H1 (cell line): ENCODE measurements at regions not wholly inside any gene's neighbourhood (a gene's known extent, or its start where the extent isn't known, plus 50 kb on each side); places are given as distances from the start of the nearest gene placed in this dataset.
A peak's percentile ranks its signal among the peaks of the same experiment; 100 is the strongest.

Source experiments
- CTCF ChIA-PET: fragments of 300-600 bp; sonication (Branson Sonifier 250); formaldehyde crosslinking; loops from one replicate; lab custom pipeline; 2021; ENCODE audit not compliant: partially characterized antibody; lab: Charles Lee
- POLR2A ChIA-PET: fragments of 300-600 bp; sonication (Branson Sonifier 250); formaldehyde crosslinking; loops from one replicate; lab custom pipeline; 2021; ENCODE audit warnings: inconsistent platforms; ENCODE audit not compliant: partially characterized antibody; lab: Charles Lee
- DNase-seq, 2 experiments: peaks; one replicate each; pipeline versions ENCODE4 v3.0.0 to v3.0.0-alpha.2; 2010 to 2022; ENCODE audit warnings: low spot score in 2 of 2, low read depth in 1 of 2, mixed read lengths in 1 of 2
- FAIRE-seq: peaks from 2 replicates; lab custom pipeline; 2011; peaks lifted over from hg19 to GRCh38; lab: Jason Lieb, UNC
- H2AFZ ChIP-seq: 2 replicates; pipeline ENCODE4 v1.8.1; 2012; ENCODE audit warnings: low read length, inconsistent platforms
- H2AK5ac ChIP-seq: 2 replicates; pipeline ENCODE4 v1.6.1; 2013; ENCODE audit warnings: low read depth, low read length
- H2BK120ac ChIP-seq: replicated peaks from 2 replicates; pipeline ENCODE3; 2013; ENCODE audit warnings: low read depth, low read length, inconsistent platforms
- H2BK12ac ChIP-seq: 2 replicates; pipeline ENCODE4 v1.6.1; 2013; ENCODE audit warnings: low read depth, low read length
- H2BK15ac ChIP-seq: 2 replicates; pipeline ENCODE4 v1.6.1; 2013; ENCODE audit warnings: low read length
- H2BK20ac ChIP-seq: 2 replicates; pipeline ENCODE4 v1.6.1; 2013; ENCODE audit warnings: low read length
- H2BK5ac ChIP-seq: 2 replicates; pipeline ENCODE4 v1.6.1; 2013; ENCODE audit warnings: low read depth, low read length
- H3K14ac ChIP-seq: 2 replicates; pipeline ENCODE4 v1.6.1; 2013; ENCODE audit warnings: inconsistent platforms; ENCODE audit not compliant: insufficient read length
- H3K18ac ChIP-seq: 2 replicates; pipeline ENCODE4 v1.6.1; 2013; ENCODE audit warnings: low read length; ENCODE audit errors: extremely low read depth
- H3K23ac ChIP-seq: 2 replicates; pipeline ENCODE4 v1.6.1; 2013; ENCODE audit warnings: inconsistent platforms; ENCODE audit not compliant: insufficient read length
- H3K23me2 ChIP-seq: 2 replicates; pipeline ENCODE4 v1.6.1; 2013; ENCODE audit warnings: low read depth, low read length
- H3K27ac ChIP-seq: 2 replicates; pipeline ENCODE4 v1.6.1; 2011; ENCODE audit warnings: low read depth, low read length, inconsistent platforms
- H3K27me3 ChIP-seq, 4 experiments: replicated peaks in 1 of 4; 1 replicate in 1 of 4; 2 replicates in 3 of 4; pipeline versions ENCODE4 v1.6.1 to v1.8.1; 2011 to 2013; ENCODE audit warnings: low read length in 3 of 4, mild to moderate bottlenecking in 3 of 4, inconsistent platforms in 2 of 4, mixed read lengths in 2 of 4, moderate library complexity in 1 of 4; ENCODE audit not compliant: control insufficient read depth in 3 of 4, insufficient read depth in 3 of 4; ENCODE audit errors: extremely low read depth in 1 of 4
- H3K36me3 ChIP-seq, 4 experiments: 2 replicates each; pipeline versions ENCODE4 v1.6.1 to v1.8.1; 2011 to 2013; ENCODE audit warnings: mild to moderate bottlenecking in 4 of 4, low read length in 3 of 4, moderate library complexity in 2 of 4, control low read depth in 1 of 4, inconsistent platforms in 1 of 4; ENCODE audit not compliant: insufficient read depth in 4 of 4, control insufficient read depth in 2 of 4
- H3K4ac ChIP-seq: replicated peaks from 2 replicates; pipeline ENCODE3; 2013; ENCODE audit warnings: low read length, low read depth, mixed read lengths, inconsistent platforms; ENCODE audit not compliant: insufficient read length
- H3K4me1 ChIP-seq, 4 experiments: replicated peaks in 1 of 4; 1 replicate in 1 of 4; 2 replicates in 3 of 4; pipeline versions ENCODE4 v1.6.1 to v1.8.1; 2011 to 2013; ENCODE audit warnings: low read length in 3 of 4, inconsistent platforms in 2 of 4, mixed read lengths in 1 of 4; ENCODE audit not compliant: insufficient read depth in 4 of 4, control insufficient read depth in 3 of 4
- H3K4me2 ChIP-seq, 2 experiments: 2 replicates each; pipeline versions ENCODE4 v1.6.1 to v1.8.1; 2011 to 2013; ENCODE audit warnings: low read depth in 2 of 2, low read length in 2 of 2, control low read depth in 1 of 2, inconsistent platforms in 1 of 2, mild to moderate bottlenecking in 1 of 2; ENCODE audit not compliant: insufficient read depth in 1 of 2
- H3K4me3 ChIP-seq, 4 experiments: fragments of 200-600, 300-600 bp in 1 of 4; sonication (generic), shearing (Covaris generic), sonication (Bioruptor Twin) in 1 of 4; 2 replicates each; pipeline versions ENCODE4 v1.5.1 to v1.8.1; 2011 to 2016; ENCODE audit warnings: low read length in 4 of 4, low read depth in 3 of 4, control low read depth in 2 of 4, inconsistent platforms in 2 of 4, mild to moderate bottlenecking in 2 of 4, mixed read lengths in 1 of 4, moderate library complexity in 1 of 4; ENCODE audit not compliant: insufficient read depth in 2 of 4; ENCODE audit errors: extremely low read depth in 1 of 4
- H3K56ac ChIP-seq: replicated peaks from 2 replicates; pipeline ENCODE3; 2013; ENCODE audit warnings: low read depth, mild to moderate bottlenecking, mixed read lengths, low read length, inconsistent platforms; ENCODE audit not compliant: insufficient read length
- H3K79me1 ChIP-seq: 2 replicates; pipeline ENCODE4 v1.6.1; 2013; ENCODE audit warnings: low read depth, low read length, control low read depth
- H3K79me2 ChIP-seq, 2 experiments: 2 replicates each; pipeline versions ENCODE4 v1.6.1 to v1.8.1; 2012 to 2013; ENCODE audit warnings: low read length in 2 of 2, mild to moderate bottlenecking in 2 of 2, inconsistent platforms in 1 of 2; ENCODE audit not compliant: insufficient read depth in 2 of 2, control insufficient read depth in 1 of 2
- H3K9ac ChIP-seq, 4 experiments: replicated peaks in 1 of 4; 1 replicate in 1 of 4; 2 replicates in 3 of 4; pipeline versions ENCODE4 v1.6.1 to v1.8.1; 2011 to 2013; ENCODE audit warnings: low read depth in 3 of 4, low read length in 3 of 4, control low read depth in 2 of 4, mild to moderate bottlenecking in 2 of 4, moderate library complexity in 2 of 4, inconsistent platforms in 1 of 4; ENCODE audit errors: extremely low read depth in 1 of 4
- H3K9me3 ChIP-seq, 2 experiments: 2 replicates each; pipeline versions ENCODE4 v1.6.1 to v1.8.1; 2012 to 2013; ENCODE audit warnings: mild to moderate bottlenecking in 2 of 2, moderate library complexity in 2 of 2, control low read depth in 1 of 2, inconsistent platforms in 1 of 2, low read depth in 1 of 2, low read length in 1 of 2, mixed read lengths in 1 of 2; ENCODE audit not compliant: insufficient read depth in 2 of 2
- H4K20me1 ChIP-seq, 2 experiments: replicated peaks in 1 of 2; 2 replicates each; pipeline versions ENCODE3 to v1.8.1; 2011 to 2013; ENCODE audit warnings: inconsistent platforms in 2 of 2, low read length in 2 of 2, mild to moderate bottlenecking in 1 of 2; ENCODE audit not compliant: insufficient read depth in 2 of 2, control insufficient read depth in 1 of 2
- H4K5ac ChIP-seq: 2 replicates; pipeline ENCODE4 v1.6.1; 2013; ENCODE audit warnings: low read length, low read depth, mixed read lengths, inconsistent platforms; ENCODE audit not compliant: insufficient read length
- H4K8ac ChIP-seq: 2 replicates; pipeline ENCODE4 v1.8.0; 2013; ENCODE audit warnings: mild to moderate bottlenecking, moderate library complexity, low read length, inconsistent platforms; ENCODE audit not compliant: insufficient read depth; ENCODE audit errors: extremely low read depth
- H4K91ac ChIP-seq: replicated peaks from 2 replicates; pipeline ENCODE3; 2013; ENCODE audit warnings: low read length, mixed read lengths, inconsistent platforms; ENCODE audit not compliant: insufficient read length
- NANOG ChIP-seq: IDR thresholded peaks from 2 replicates; pipeline ENCODE4 v1.6.1; 2011; ENCODE audit warnings: low read length, low read depth, mild to moderate bottlenecking, inconsistent platforms; ENCODE audit not compliant: insufficient read depth, poor library complexity, severe bottlenecking
- NRF1 ChIP-seq: IDR thresholded peaks from 2 replicates; pipeline ENCODE4 v1.6.1; 2011; ENCODE audit warnings: mild to moderate bottlenecking, low read depth, low read length, improper control_type of control experiment
- RAD21 ChIP-seq, 2 experiments: IDR thresholded peaks in 1 of 2; conservative IDR thresholded peaks in 1 of 2; 2 replicates each; pipeline ENCODE4 v1.6.1; 2011; ENCODE audit warnings: low read depth in 2 of 2, low read length in 2 of 2, improper control_type of control experiment in 1 of 2, inconsistent platforms in 1 of 2, mild to moderate bottlenecking in 1 of 2, moderate library complexity in 1 of 2
- RXRA ChIP-seq: IDR thresholded peaks from 2 replicates; pipeline ENCODE4 v1.6.1; 2011; ENCODE audit warnings: low read depth, mild to moderate bottlenecking, low read length, moderate library complexity; ENCODE audit not compliant: insufficient read depth
- SP1 ChIP-seq: IDR thresholded peaks from 2 replicates; pipeline ENCODE4 v1.6.1; 2011; ENCODE audit warnings: low read depth, low read length
- SRF ChIP-seq: IDR thresholded peaks from 2 replicates; pipeline ENCODE4 v1.6.1; 2011; ENCODE audit warnings: mild to moderate bottlenecking, low read depth, low read length, moderate library complexity
- YY1 ChIP-seq: IDR thresholded peaks from 2 replicates; pipeline ENCODE4 v1.6.1; 2011; ENCODE audit warnings: low read depth, mild to moderate bottlenecking, low read length
- WGBS, 2 experiments: shearing (Covaris generic) in 1 of 2; methylation state at CpG; one replicate each; pipeline versions ENCODE4 v1.1.6 to v1.1.7; 2013 to 2015; ENCODE audit warnings: low lambda C conversion rate in 2 of 2, mixed read lengths in 2 of 2, inconsistent platforms in 1 of 2, low coverage in 1 of 2, missing lambda C conversion rate in 1 of 2; ENCODE audit not compliant: insufficient replicate concordance in 2 of 2, insufficient coverage in 1 of 2, insufficient read length in 1 of 2; ENCODE audit errors: extremely low coverage in 1 of 2, missing lambda C conversion rate in 1 of 2; 5-methylcytosine and 5-hydroxymethylcytosine counted together
- TF ChIP-seq, protein P1 (sequence below): IDR thresholded peaks from 2 replicates; pipeline ENCODE4 v1.6.1; 2012; ENCODE audit warnings: low read length, inconsistent platforms

GRCh38 chr18:3330622-3331021, 68.7 kb downstream of the MYL12B start:
- CTCF ChIA-PET = interaction anchor here (1.3 to 5.7 kb wide), 4 partner anchors 8 to 151 kb away, joined by 3 to 27 read pairs (median 6); no protein-coding TSS in a partner anchor
- Histone ChIP-seq H3K27me3 (no peaks in the 10 kb centered on the region), H3K23me2 (no peaks in the 10 kb centered on the region; the same call in 1 of the 2 replicates), H3K18ac (no peak overlapping the region), H3K9me3 (peaks cover 0 to 3% of the 10 kb centered on the region in 2 experiments; a peak in 3 of 4 replicates), H4K8ac (no peak overlapping the region), H3K23ac (no peak overlapping the region), H3K79me2 (no peaks in the 10 kb centered on the region), H2BK120ac (no peak overlapping the region), H3K4me3 (no peak overlapping the region), H3K9ac (no peak overlapping the region), H2BK20ac (no peak overlapping the region), H2AFZ (no peak overlapping the region; the same call in 1 of the 2 replicates), H3K4me2 (no peak overlapping the region), H3K4ac (no peak overlapping the region), H2BK5ac (no peak overlapping the region), H2AK5ac (no peak overlapping the region), H4K5ac (no peak overlapping the region), H2BK15ac (no peak overlapping the region)
- POLR2A ChIA-PET = interaction anchor here (0.8 to 2.1 kb wide), 4 partner anchors 20 to 286 kb away, joined by 3 to 8 read pairs (median 3); no protein-coding TSS in a partner anchor
- no peak for FAIRE-seq
- TF ChIP-seq NANOG (no peak), YY1 (no peak), SP1 (peak; percentile 36; the same call in 1 of the 2 replicates), NRF1 (no peak), RAD21 (IDR thresholded peaks at IDR 0.05 in 1 of 2, conservative IDR thresholded peaks at IDR 0.05 in 1 of 2; ENCODE audit: low read depth in 2 of 2, low read length in 2 of 2) (no peak), RXRA (no peak), SRF (no peak)
- TF ChIP-seq, protein P1, sequence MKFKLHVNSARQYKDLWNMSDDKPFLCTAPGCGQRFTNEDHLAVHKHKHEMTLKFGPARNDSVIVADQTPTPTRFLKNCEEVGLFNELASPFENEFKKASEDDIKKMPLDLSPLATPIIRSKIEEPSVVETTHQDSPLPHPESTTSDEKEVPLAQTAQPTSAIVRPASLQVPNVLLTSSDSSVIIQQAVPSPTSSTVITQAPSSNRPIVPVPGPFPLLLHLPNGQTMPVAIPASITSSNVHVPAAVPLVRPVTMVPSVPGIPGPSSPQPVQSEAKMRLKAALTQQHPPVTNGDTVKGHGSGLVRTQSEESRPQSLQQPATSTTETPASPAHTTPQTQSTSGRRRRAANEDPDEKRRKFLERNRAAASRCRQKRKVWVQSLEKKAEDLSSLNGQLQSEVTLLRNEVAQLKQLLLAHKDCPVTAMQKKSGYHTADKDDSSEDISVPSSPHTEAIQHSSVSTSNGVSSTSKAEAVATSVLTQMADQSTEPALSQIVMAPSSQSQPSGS = no peak
- TF ChIP-seq, all 59 proteins: peak for 1
- DNase-seq = no peak
- no peaks in the 10 kb centered on the region for H3K36me3 ChIP-seq
- no peak overlapping the region for H3K14ac ChIP-seq
- H3K79me1 ChIP-seq = no peaks in the 10 kb centered on the region
- no peak overlapping the region for H3K27ac ChIP-seq
- H2BK12ac ChIP-seq = no peak overlapping the region
- 90% methylated on average over 12 of the region's 12 CpGs; no CpG with 5 or more reads in 1 of the 2 experiments for WGBS, 2 experiments
- peaks cover 0 to 11% (median 3%) of the 10 kb centered on the region in 4 experiments; a peak in 3 of 7 replicates for H3K4me1 ChIP-seq
- H4K20me1 ChIP-seq = no peaks in the 10 kb centered on the region
- H4K91ac ChIP-seq = no peak overlapping the region
- no peak overlapping the region for H3K56ac ChIP-seq
